BLaER1 (cell line): ENCODE measurements at regions not wholly inside any gene's neighbourhood (a gene's known extent, or its start where the extent isn't known, plus 50 kb on each side); places are given as distances from the start of the nearest gene placed in this dataset.

Experiments
- H3K27ac ChIP-seq: shearing (Covaris generic); formaldehyde crosslinking; 2 replicates; pipeline ENCODE4 v1.8.1; 2022
- H3K27me3 ChIP-seq: shearing (Covaris generic); formaldehyde crosslinking; 2 replicates; pipeline ENCODE4 v1.8.1; 2022
- H3K36me3 ChIP-seq: shearing (Covaris generic); formaldehyde crosslinking; 2 replicates; pipeline ENCODE4 v1.8.1; 2022
- H3K4me1 ChIP-seq: shearing (Covaris generic); formaldehyde crosslinking; 2 replicates; pipeline ENCODE4 v1.8.1; 2022
- H3K4me2 ChIP-seq: shearing (Covaris generic); formaldehyde crosslinking; 2 replicates; pipeline ENCODE4 v1.8.1; 2022
- H3K4me3 ChIP-seq: shearing (Covaris generic); formaldehyde crosslinking; 2 replicates; pipeline ENCODE4 v1.8.1; 2022
- H3K9ac ChIP-seq: shearing (Covaris generic); formaldehyde crosslinking; 2 replicates; pipeline ENCODE4 v1.8.1; 2022
- H3K9me3 ChIP-seq: shearing (Covaris generic); formaldehyde crosslinking; 2 replicates; pipeline ENCODE4 v1.8.1; 2022
- H4K20me1 ChIP-seq: shearing (Covaris generic); formaldehyde crosslinking; 2 replicates; pipeline ENCODE4 v1.8.1; 2022
- Cebpa-rat ChIP-seq: shearing (Covaris generic); IDR thresholded peaks from 2 replicates; pipeline ENCODE4 v1.8.1; 2022

DNA sequence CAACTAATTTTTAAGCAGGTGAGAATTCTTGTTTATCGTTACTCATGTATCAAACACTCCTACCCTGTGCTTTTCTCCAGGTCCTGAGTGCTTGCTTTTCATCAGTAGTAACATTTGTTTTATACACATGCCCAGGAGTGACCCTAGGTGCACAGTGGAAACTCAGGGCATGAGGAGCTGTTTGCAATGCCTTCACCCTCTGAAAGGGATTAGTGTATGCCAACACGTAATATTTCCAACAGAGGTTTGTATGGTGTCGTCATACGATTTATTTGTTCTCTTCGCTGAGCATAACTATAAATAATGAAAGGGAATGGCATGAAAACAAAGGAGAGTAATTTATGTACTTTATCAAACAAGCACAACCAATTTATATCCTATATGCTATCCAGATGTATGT is 537.4 kb upstream of the MMS22L start:
- no peak overlapping the region for H3K27ac ChIP-seq
- H3K4me3 ChIP-seq, result no peak overlapping the region
- no peaks in the 10 kb centered on the region for H3K36me3 ChIP-seq
- H3K9me3 ChIP-seq, result no peaks in the 10 kb centered on the region
- TF ChIP-seq Cebpa-rat, result no peak
- no peaks in the 10 kb centered on the region for H3K4me1 ChIP-seq
- H3K9ac ChIP-seq, result no peak overlapping the region
- H3K4me2 ChIP-seq, result no peak overlapping the region
- H4K20me1 ChIP-seq, result no peaks in the 10 kb centered on the region
- no peaks in the 10 kb centered on the region for H3K27me3 ChIP-seq

GRCh38 chr6:97822632-97823031 is 539.6 kb upstream of the MMS22L start:
- TF ChIP-seq Cebpa-rat, result no peak

DNA sequence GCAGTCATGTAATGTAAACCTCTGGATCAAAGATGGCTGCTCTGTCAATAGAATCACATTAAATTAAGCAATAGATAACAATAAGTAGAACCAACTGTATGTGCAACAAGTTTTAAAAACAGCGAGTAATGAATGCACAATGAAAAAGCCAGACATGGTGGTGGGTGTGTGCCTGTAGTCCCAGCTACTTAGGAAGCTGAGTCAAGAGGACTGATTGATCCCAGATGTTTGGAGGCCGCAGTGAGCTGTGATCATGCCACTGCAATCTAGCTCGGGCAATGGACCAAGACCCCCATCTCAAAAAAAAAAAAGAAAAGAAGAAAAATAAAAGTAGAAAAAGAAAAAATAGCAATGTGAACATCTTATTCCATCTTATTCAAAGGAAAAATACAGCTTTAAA is 558.7 kb upstream of the MMS22L start:
- no peak overlapping the region for H3K27ac ChIP-seq
- no peaks in the 10 kb centered on the region for H3K4me1 ChIP-seq
- no peak overlapping the region for H3K9ac ChIP-seq
- TF ChIP-seq Cebpa-rat, result no peak
- H3K36me3 ChIP-seq, result no peaks in the 10 kb centered on the region
- H3K4me3 ChIP-seq, result no peak overlapping the region
- no peaks in the 10 kb centered on the region for H3K27me3 ChIP-seq
- no peak overlapping the region for H3K4me2 ChIP-seq
- H3K9me3 ChIP-seq, result no peaks in the 10 kb centered on the region
- no peaks in the 10 kb centered on the region for H4K20me1 ChIP-seq

More at GRCh38 chr6:97822632-97823031, 539.6 kb upstream of the MMS22L start:
- Histone ChIP-seq H4K20me1 (no peaks in the 10 kb centered on the region), H3K27ac (no peak overlapping the region), H3K4me3 (no peak overlapping the region), H3K9ac (no peak overlapping the region), H3K9me3 (no peaks in the 10 kb centered on the region), H3K27me3 (no peaks in the 10 kb centered on the region), H3K4me1 (no peaks in the 10 kb centered on the region), H3K36me3 (no peaks in the 10 kb centered on the region), H3K4me2 (no peak overlapping the region)

GRCh38 chr6:97842521-97842920 is 559.5 kb upstream of the MMS22L start:
- H3K9me3 ChIP-seq, result no peaks in the 10 kb centered on the region
- H3K27me3 ChIP-seq, result no peaks in the 10 kb centered on the region
- no peaks in the 10 kb centered on the region for H3K4me1 ChIP-seq
- no peak overlapping the region for H3K4me2 ChIP-seq
- H4K20me1 ChIP-seq, result no peaks in the 10 kb centered on the region
- H3K9ac ChIP-seq, result no peak overlapping the region
- no peak for TF ChIP-seq Cebpa-rat
- H3K4me3 ChIP-seq, result no peak overlapping the region
- no peaks in the 10 kb centered on the region for H3K36me3 ChIP-seq
- no peak overlapping the region for H3K27ac ChIP-seq

DNA sequence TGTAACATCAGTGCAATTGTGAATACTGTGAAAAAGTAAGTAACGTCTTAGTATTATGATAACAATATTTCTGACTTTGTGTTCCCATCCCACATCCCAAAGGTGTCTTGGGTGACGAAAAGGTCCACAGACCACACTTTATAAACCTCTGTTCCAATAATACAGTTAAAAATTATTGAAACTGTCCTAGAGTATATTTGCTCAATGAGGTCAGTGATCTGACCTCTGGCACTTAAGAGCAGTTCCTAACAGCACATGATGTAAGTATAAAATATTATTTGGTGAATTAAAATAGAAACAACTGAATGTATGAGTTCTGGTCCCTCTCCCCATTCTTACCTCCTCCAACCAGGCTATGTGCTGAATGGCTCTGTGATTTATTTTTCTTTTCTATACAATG is 566.4 kb upstream of the MMS22L start:
- Histone ChIP-seq H3K27ac (no peak overlapping the region), H3K4me1 (no peaks in the 10 kb centered on the region), H3K27me3 (no peaks in the 10 kb centered on the region), H3K9ac (no peak overlapping the region), H3K4me3 (no peak overlapping the region), H3K9me3 (no peaks in the 10 kb centered on the region), H3K36me3 (no peaks in the 10 kb centered on the region), H3K4me2 (no peak overlapping the region), H4K20me1 (no peaks in the 10 kb centered on the region)
- TF ChIP-seq Cebpa-rat, result no peak

DNA sequence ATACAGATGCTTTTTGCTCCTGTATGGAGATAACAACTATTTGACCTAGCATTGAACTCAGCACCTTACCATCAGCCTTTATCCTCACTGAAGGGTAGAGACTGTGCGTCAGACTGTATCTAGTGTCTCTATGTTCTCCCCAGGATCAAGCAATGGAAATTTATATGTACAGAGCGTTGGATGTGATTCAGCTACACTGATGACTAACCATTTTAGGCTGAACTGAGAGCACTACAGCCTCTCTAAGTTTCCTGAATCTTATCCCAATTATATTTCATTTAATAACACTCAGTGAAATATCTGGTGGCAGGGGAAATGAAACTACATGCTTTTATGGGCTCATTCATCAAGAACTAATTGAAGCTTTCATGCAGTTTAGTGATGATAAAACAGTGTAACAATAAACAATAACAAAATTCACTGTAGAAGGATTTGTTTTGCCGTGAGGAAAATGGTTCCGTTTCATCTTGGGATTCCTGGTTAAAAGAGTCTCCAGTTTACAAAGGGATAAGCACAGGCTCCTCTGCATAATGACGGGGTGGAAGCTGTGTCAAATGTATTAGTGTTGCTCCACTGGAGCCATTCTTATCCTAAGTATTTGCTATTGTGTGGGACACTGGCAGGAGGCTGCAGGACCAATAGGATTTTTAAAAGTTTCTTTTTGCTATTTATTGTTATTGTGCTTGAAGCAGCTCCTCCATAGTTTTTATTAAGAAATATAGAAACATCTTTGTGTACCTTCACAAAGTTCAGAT is 567.6 kb upstream of the MMS22L start:
- no peaks in the 10 kb centered on the region for H3K36me3 ChIP-seq
- no peak overlapping the region for H3K9ac ChIP-seq
- no peaks in the 10 kb centered on the region for H3K4me1 ChIP-seq
- no peak overlapping the region for H3K27ac ChIP-seq
- H3K4me3 ChIP-seq, result no peak overlapping the region
- H4K20me1 ChIP-seq, result no peaks in the 10 kb centered on the region
- H3K4me2 ChIP-seq, result no peak overlapping the region
- no peaks in the 10 kb centered on the region for H3K27me3 ChIP-seq
- TF ChIP-seq Cebpa-rat, result no peak
- no peaks in the 10 kb centered on the region for H3K9me3 ChIP-seq

- Histone ChIP-seq H3K4me1 (no peaks in the 10 kb centered on the region), H3K4me3 (no peak overlapping the region), H3K36me3 (no peaks in the 10 kb centered on the region), H3K9me3 (no peaks in the 10 kb centered on the region), H3K27ac (no peak overlapping the region), H4K20me1 (no peaks in the 10 kb centered on the region), H3K27me3 (no peaks in the 10 kb centered on the region), H3K9ac (no peak overlapping the region), H3K4me2 (no peak overlapping the region)
- TF ChIP-seq Cebpa-rat, result no peak
Measured at GRCh38 chr6:97863697-97864096, 580.7 kb upstream of the MMS22L start.

GRCh38 chr6:97864366-97864765 is 581.4 kb upstream of the MMS22L start:
- Histone ChIP-seq H3K9ac (no peak overlapping the region), H3K27me3 (no peaks in the 10 kb centered on the region), H3K4me3 (no peak overlapping the region), H3K9me3 (no peaks in the 10 kb centered on the region), H3K27ac (no peak overlapping the region), H3K36me3 (no peaks in the 10 kb centered on the region), H4K20me1 (no peaks in the 10 kb centered on the region), H3K4me2 (no peak overlapping the region), H3K4me1 (no peaks in the 10 kb centered on the region)
- TF ChIP-seq Cebpa-rat, result no peak

- no peaks in the 10 kb centered on the region for H4K20me1 ChIP-seq
- TF ChIP-seq Cebpa-rat, result no peak
Measured at GRCh38 chr6:97864826-97865225, 581.8 kb upstream of the MMS22L start.

GRCh38 chr6:97865612-97866011 is 582.6 kb upstream of the MMS22L start:
- Histone ChIP-seq H3K4me1 (no peaks in the 10 kb centered on the region), H3K36me3 (no peaks in the 10 kb centered on the region), H3K9me3 (no peaks in the 10 kb centered on the region), H3K4me3 (no peak overlapping the region), H3K4me2 (no peak overlapping the region), H3K27me3 (no peaks in the 10 kb centered on the region), H3K9ac (no peak overlapping the region), H4K20me1 (no peaks in the 10 kb centered on the region), H3K27ac (no peak overlapping the region)
- TF ChIP-seq Cebpa-rat, result no peak

More at GRCh38 chr6:97864826-97865225, 581.8 kb upstream of the MMS22L start:
- no peak overlapping the region for H3K27ac ChIP-seq
- no peaks in the 10 kb centered on the region for H3K36me3 ChIP-seq
- H3K27me3 ChIP-seq, result no peaks in the 10 kb centered on the region
- H3K9me3 ChIP-seq, result no peaks in the 10 kb centered on the region
- no peaks in the 10 kb centered on the region for H3K4me1 ChIP-seq
- H3K4me3 ChIP-seq, result no peak overlapping the region
- no peak overlapping the region for H3K9ac ChIP-seq
- no peak overlapping the region for H3K4me2 ChIP-seq

- Histone ChIP-seq H3K9ac (no peak overlapping the region), H3K27ac (no peak overlapping the region), H3K4me2 (no peak overlapping the region), H3K36me3 (no peaks in the 10 kb centered on the region), H3K9me3 (no peaks in the 10 kb centered on the region), H4K20me1 (no peaks in the 10 kb centered on the region), H3K4me3 (no peak overlapping the region), H3K4me1 (no peaks in the 10 kb centered on the region), H3K27me3 (no peaks in the 10 kb centered on the region)
- no peak for TF ChIP-seq Cebpa-rat
Measured at GRCh38 chr6:97866616-97867015, 583.6 kb upstream of the MMS22L start.
